GM12878 (cell line): ENCODE measurements at regions not wholly inside any gene's neighbourhood (a gene's known extent, or its start where the extent isn't known, plus 50 kb on each side); places are given as distances from the start of the nearest gene placed in this dataset.

Experiments used
- ATAC-seq: fragments of 200-7000 bp; cut with Tn5 transposase; 3 replicates; pipeline ENCODE4 v1.9.1; 2020; ENCODE audit warnings: mild to moderate bottlenecking, moderate library complexity
- BruUV-seq: library from RNA; stranded (reverse); fragments of 400-500 nt; replicated peaks from 2 replicates; lab custom pipeline; 2021; lab: Mats Ljungman, UMichigan
- CTCF ChIA-PET: fragments of 300-600 bp; sonication (Branson Sonifier 250); formaldehyde crosslinking; extraction: SDS; loops from one replicate; lab custom pipeline; 2021; ENCODE audit warnings: inconsistent platforms; lab: Yijun Ruan, JAX
- POLR2A ChIA-PET: fragments of 350-600 bp; formaldehyde crosslinking; extraction: SDS; loops from one replicate; lab custom pipeline; 2021; ENCODE audit warnings: inconsistent platforms; lab: Charles Lee
- RAD21 ChIA-PET: fragments of 300-600 bp; sonication (Branson Sonifier 250); formaldehyde crosslinking; loops from one replicate; lab custom pipeline; 2023; ENCODE audit warnings: antibody characterized with exemption; ENCODE audit not compliant: unreplicated experiment; lab: Charles Lee
- SMC1A ChIA-PET: fragments of 300-600 bp; sonication (Branson Sonifier 250); formaldehyde crosslinking; loops from one replicate; lab custom pipeline; 2023; ENCODE audit not compliant: unreplicated experiment, uncharacterized antibody; lab: Charles Lee
- DNase-seq: peaks from one replicate; pipeline ENCODE4 v3.0.0-alpha.2; 2011; ENCODE audit warnings: low read depth, low spot score
- FAIRE-seq: peaks from 3 replicates; lab custom pipeline; 2011; peaks lifted over from hg19 to GRCh38; lab: Jason Lieb, UNC
- H2AFZ ChIP-seq: 2 replicates; pipeline ENCODE4 v1.6.0; 2011; ENCODE audit warnings: low read depth, low read length, control low read depth; ENCODE audit not compliant: control insufficient read depth
- H3K27ac ChIP-seq: 2 replicates; pipeline ENCODE4 v1.5.1; 2011; ENCODE audit warnings: control low read depth; ENCODE audit not compliant: control insufficient read depth, insufficient read depth
- H3K27me3 ChIP-seq, 2 experiments: replicated peaks in 1 of 2; 2 replicates each; pipeline versions ENCODE4 v1.6.0 to v1.6.1; 2011; ENCODE audit warnings: low read length in 1 of 2; ENCODE audit not compliant: control insufficient read depth in 2 of 2, insufficient read depth in 2 of 2
- H3K36me3 ChIP-seq, 2 experiments: 2 replicates each; pipeline ENCODE4 v1.5.1; 2011; ENCODE audit warnings: low read length in 1 of 2; ENCODE audit not compliant: control insufficient read depth in 2 of 2, insufficient read depth in 2 of 2
- H3K4me1 ChIP-seq: 2 replicates; pipeline ENCODE4 v1.6.1; 2011; ENCODE audit warnings: mild to moderate bottlenecking, low read length, moderate library complexity, mixed read lengths; ENCODE audit not compliant: control insufficient read depth, insufficient read depth
- H3K4me2 ChIP-seq: 2 replicates; pipeline ENCODE4 v1.6.0; 2011; ENCODE audit warnings: control low read depth; ENCODE audit not compliant: control insufficient read depth, insufficient read depth
- H3K4me3 ChIP-seq: fragments of 200-600 bp; sonication (generic); 2 replicates; pipeline ENCODE4 v1.5.1; 2016
- H3K79me2 ChIP-seq: 2 replicates; pipeline ENCODE4 v1.6.0; 2011; ENCODE audit warnings: low read length; ENCODE audit not compliant: control insufficient read depth, insufficient read depth
- H3K9ac ChIP-seq: 2 replicates; pipeline ENCODE4 v1.8.0; 2011; ENCODE audit warnings: low read length, control low read depth, mixed read lengths; ENCODE audit not compliant: control insufficient read depth, insufficient read depth
- H3K9me3 ChIP-seq: replicated peaks from 3 replicates; pipeline ENCODE4 v1.5.1; 2011; ENCODE audit warnings: mild to moderate bottlenecking, low read length; ENCODE audit not compliant: control insufficient read depth, insufficient read depth
- H4K20me1 ChIP-seq: 2 replicates; pipeline ENCODE4 v1.6.0; 2011; ENCODE audit not compliant: control insufficient read depth, insufficient read depth
- ATF3 ChIP-seq: IDR thresholded peaks from 2 replicates; pipeline ENCODE4 v1.6.1; 2011; ENCODE audit warnings: low read depth, mild to moderate bottlenecking, low read length, moderate library complexity, borderline replicate concordance; ENCODE audit errors: extremely low read depth
- CBFB ChIP-seq: IDR thresholded peaks from 2 replicates; pipeline ENCODE4 v1.6.1; 2016; ENCODE audit warnings: antibody characterized with exemption, low read depth
- IRF5 ChIP-seq: fragments of 450-650 bp; IDR thresholded peaks from 2 replicates; pipeline ENCODE4 v1.6.1; 2017; ENCODE audit warnings: borderline replicate concordance
- KDM1A ChIP-seq: fragments of 200-600 bp; sonication (generic); IDR thresholded peaks from 2 replicates; pipeline ENCODE4 v1.6.1; 2016; ENCODE audit warnings: borderline replicate concordance
- NKRF ChIP-seq: fragments of 450-650 bp; conservative IDR thresholded peaks from 2 replicates; pipeline ENCODE4 v1.6.1; 2017; ENCODE audit warnings: mild to moderate bottlenecking, moderate library complexity
- PKNOX1 ChIP-seq: fragments of 450-650 bp; IDR thresholded peaks from 2 replicates; pipeline ENCODE4 v1.6.1; 2016; ENCODE audit warnings: mild to moderate bottlenecking
- PML ChIP-seq: IDR thresholded peaks from 2 replicates; pipeline ENCODE4 v1.6.1; 2012; ENCODE audit warnings: low read length, inconsistent platforms
- RBBP5 ChIP-seq: fragments of 200-600 bp; sonication (generic); conservative IDR thresholded peaks from 2 replicates; pipeline ENCODE4 v1.6.1; 2016
- SMAD5 ChIP-seq: IDR thresholded peaks from 2 replicates; pipeline ENCODE4 v1.6.1; 2016; ENCODE audit warnings: antibody characterized with exemption, low read depth
- TBL1XR1 ChIP-seq: IDR thresholded peaks from 2 replicates; pipeline ENCODE4 v1.6.1; 2012; ENCODE audit warnings: low read depth, low read length, improper control_type of control experiment
- WRNIP1 ChIP-seq: IDR thresholded peaks from 2 replicates; pipeline ENCODE4 v1.6.1; 2011; ENCODE audit warnings: low read depth, low read length, improper control_type of control experiment, borderline replicate concordance
- WGBS: methylation state at CpG from one replicate; pipeline ENCODE4 v1.1.6; 2016; ENCODE audit warnings: low lambda C conversion rate; ENCODE audit not compliant: insufficient replicate concordance, insufficient coverage; ENCODE audit errors: missing lambda C conversion rate; 5-methylcytosine and 5-hydroxymethylcytosine counted together
- in situ Hi-C: fragments of 300-500 bp; cut with MboI; formaldehyde crosslinking; loops from 9 replicates; pipeline ENCODE4 v1.14.3; 2018; ENCODE audit warnings: mixed read lengths
- intact Hi-C: fragments of 100-400 bp; cut with micrococcal nuclease; formaldehyde crosslinking; loops from one replicate; pipeline ENCODE4 v1.14.2; 2022; ENCODE audit not compliant: unreplicated experiment

- SMC1A ChIA-PET, result no interaction called here
- 19% methylated on average over 3 of the region's 3 CpGs for WGBS
Observed at GRCh38 chr9:103068753-103069152, 73.6 kb downstream of the CYLC2 start.

More at GRCh38 chr9:103068753-103069152, 73.6 kb downstream of the CYLC2 start:
- Histone ChIP-seq H3K4me3 (no peak overlapping the region), H3K79me2 (no peaks in the 10 kb centered on the region), H3K36me3 (no peaks in the 10 kb centered on the region), H3K9me3 (no peaks in the 10 kb centered on the region), H2AFZ (no peak overlapping the region), H3K27ac (no peak overlapping the region), H3K9ac (no peak overlapping the region), H3K4me2 (no peak overlapping the region), H4K20me1 (no peaks in the 10 kb centered on the region), H3K27me3 (no peaks in the 10 kb centered on the region), H3K4me1 (no peaks in the 10 kb centered on the region)
- no TSS peak for BruUV-seq
- TF ChIP-seq PKNOX1 (no peak), WRNIP1 (no peak), SMAD5 (no peak), IRF5 (no peak), TBL1XR1 (no peak), PML (no peak), NKRF (no peak), RBBP5 (no peak), KDM1A (no peak), ATF3 (no peak), CBFB (no peak)
- CTCF ChIA-PET, result no interaction called here
- FAIRE-seq, result no peak
- intact Hi-C loops, result no loop called here
- POLR2A ChIA-PET, result no interaction called here
- no peak for ATAC-seq
- DNase-seq, result no peak
- RAD21 ChIA-PET, result no interaction called here
- in situ Hi-C loops, result no loop called here
